WTC11 (cell line): ENCODE measurements at regions not wholly inside any gene's neighbourhood (a gene's known extent, or its start where the extent isn't known, plus 50 kb on each side); places are given as distances from the start of the nearest gene placed in this dataset.

ENCODE experiments used
- ESRRA ChIP-seq: sonication (generic); formaldehyde crosslinking; IDR thresholded peaks from 2 replicates; pipeline ENCODE4 v1.8.1; 2022; ENCODE audit warnings: mild to moderate bottlenecking, missing genetic modification reagents, borderline replicate concordance
- NR2C2 ChIP-seq: sonication (generic); formaldehyde crosslinking; IDR thresholded peaks from 2 replicates; pipeline ENCODE4 v1.8.0; 2022; ENCODE audit warnings: mild to moderate bottlenecking, missing genetic modification reagents
- SP1 ChIP-seq: sonication (generic); formaldehyde crosslinking; conservative IDR thresholded peaks from 2 replicates; pipeline ENCODE4 v1.8.1; 2022; ENCODE audit warnings: missing genetic modification reagents
- ZNF121 ChIP-seq: sonication (generic); formaldehyde crosslinking; IDR thresholded peaks from 2 replicates; pipeline ENCODE4 v1.8.0; 2023; ENCODE audit warnings: missing genetic modification reagents
- ZNF396 ChIP-seq: fragments of 250-450 bp; sonication (Bioruptor Pico); IDR thresholded peaks from 2 replicates; pipeline ENCODE4 v1.8.0; 2021; ENCODE audit warnings: mild to moderate bottlenecking, moderate library complexity, borderline replicate concordance
- TF ChIP-seq, protein P1 (sequence below): fragments of 200-600 bp; IDR thresholded peaks from 2 replicates; pipeline ENCODE4 v1.8.0; 2022; ENCODE audit warnings: antibody characterized with exemption
- TF ChIP-seq, protein P2 (sequence below): sonication (generic); formaldehyde crosslinking; IDR thresholded peaks from 2 replicates; pipeline ENCODE4 v1.8.0; 2023; ENCODE audit warnings: missing genetic modification reagents
- TF ChIP-seq, protein P3 (sequence below): sonication (generic); formaldehyde crosslinking; conservative IDR thresholded peaks from 2 replicates; pipeline ENCODE4 v1.8.1; 2022; ENCODE audit warnings: mild to moderate bottlenecking, missing genetic modification reagents

DNA sequence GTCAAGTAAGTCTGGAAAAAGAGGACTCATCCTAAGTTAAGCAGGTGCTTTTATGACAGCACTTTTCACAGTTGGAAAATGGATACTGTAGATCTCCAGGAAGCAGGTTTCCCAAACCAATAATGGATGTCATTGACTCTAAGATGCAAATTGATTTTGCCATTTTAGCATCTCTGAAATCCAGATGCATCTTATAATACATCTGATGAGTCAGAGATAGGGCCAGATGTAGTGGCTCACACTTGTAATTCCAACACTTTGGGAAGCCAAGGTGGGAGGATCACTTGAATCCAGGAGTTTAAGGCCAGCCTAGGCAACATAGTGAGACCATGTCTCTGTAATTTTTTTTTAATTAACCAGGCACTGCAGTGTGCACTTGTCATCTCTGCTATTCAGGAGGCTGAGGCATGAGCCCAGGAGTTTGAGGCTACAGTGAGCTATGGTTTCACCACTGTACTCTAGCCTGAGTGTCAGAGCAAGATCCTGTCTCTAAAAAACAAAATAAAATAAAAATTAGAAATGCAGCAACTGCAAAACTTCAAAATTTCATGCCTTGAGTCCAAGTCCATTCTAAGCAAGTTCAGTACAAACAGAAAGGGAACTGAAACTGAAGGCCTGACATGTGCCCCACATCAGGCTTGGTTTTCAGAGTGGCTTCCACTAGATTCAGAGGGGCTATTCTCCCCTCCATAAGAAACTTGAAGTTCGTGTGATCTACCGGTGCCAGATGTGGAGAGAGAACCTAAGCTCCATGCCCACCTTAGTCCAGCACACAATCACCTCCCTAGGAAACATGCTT lies 267.8 kb upstream of the NCKAP5 start:
- TF ChIP-seq, protein P1, sequence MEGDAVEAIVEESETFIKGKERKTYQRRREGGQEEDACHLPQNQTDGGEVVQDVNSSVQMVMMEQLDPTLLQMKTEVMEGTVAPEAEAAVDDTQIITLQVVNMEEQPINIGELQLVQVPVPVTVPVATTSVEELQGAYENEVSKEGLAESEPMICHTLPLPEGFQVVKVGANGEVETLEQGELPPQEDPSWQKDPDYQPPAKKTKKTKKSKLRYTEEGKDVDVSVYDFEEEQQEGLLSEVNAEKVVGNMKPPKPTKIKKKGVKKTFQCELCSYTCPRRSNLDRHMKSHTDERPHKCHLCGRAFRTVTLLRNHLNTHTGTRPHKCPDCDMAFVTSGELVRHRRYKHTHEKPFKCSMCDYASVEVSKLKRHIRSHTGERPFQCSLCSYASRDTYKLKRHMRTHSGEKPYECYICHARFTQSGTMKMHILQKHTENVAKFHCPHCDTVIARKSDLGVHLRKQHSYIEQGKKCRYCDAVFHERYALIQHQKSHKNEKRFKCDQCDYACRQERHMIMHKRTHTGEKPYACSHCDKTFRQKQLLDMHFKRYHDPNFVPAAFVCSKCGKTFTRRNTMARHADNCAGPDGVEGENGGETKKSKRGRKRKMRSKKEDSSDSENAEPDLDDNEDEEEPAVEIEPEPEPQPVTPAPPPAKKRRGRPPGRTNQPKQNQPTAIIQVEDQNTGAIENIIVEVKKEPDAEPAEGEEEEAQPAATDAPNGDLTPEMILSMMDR, result no peak
- TF ChIP-seq SP1 (CRISPR knock-in tag) (no peak), ZNF396 (no peak), NR2C2 (CRISPR knock-in tag) (no peak), ESRRA (no peak), ZNF121 (CRISPR knock-in tag) (no peak)
- TF ChIP-seq, protein P2, sequence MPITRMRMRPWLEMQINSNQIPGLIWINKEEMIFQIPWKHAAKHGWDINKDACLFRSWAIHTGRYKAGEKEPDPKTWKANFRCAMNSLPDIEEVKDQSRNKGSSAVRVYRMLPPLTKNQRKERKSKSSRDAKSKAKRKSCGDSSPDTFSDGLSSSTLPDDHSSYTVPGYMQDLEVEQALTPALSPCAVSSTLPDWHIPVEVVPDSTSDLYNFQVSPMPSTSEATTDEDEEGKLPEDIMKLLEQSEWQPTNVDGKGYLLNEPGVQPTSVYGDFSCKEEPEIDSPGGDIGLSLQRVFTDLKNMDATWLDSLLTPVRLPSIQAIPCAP (CRISPR knock-in tag), result no peak
- TF ChIP-seq, protein P3, sequence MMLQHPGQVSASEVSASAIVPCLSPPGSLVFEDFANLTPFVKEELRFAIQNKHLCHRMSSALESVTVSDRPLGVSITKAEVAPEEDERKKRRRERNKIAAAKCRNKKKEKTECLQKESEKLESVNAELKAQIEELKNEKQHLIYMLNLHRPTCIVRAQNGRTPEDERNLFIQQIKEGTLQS, result no peak
